HG03135 (cell line): ENCODE measurements at regions not wholly inside any gene's neighbourhood (a gene's known extent, or its start where the extent isn't known, plus 50 kb on each side); places are given as distances from the start of the nearest gene placed in this dataset.
"Not testable (repeated sequence)": the region's sequence is repeated elsewhere in the genome, so short reads cannot be mapped to it uniquely, and the experiment has no call there.

Source experiments
- ATAC-seq: cut with Tn5 transposase; IDR thresholded peaks from one replicate; pipeline ENCODE4 v1.9.1; 2021; ENCODE audit warnings: mild to moderate bottlenecking, moderate library complexity; ENCODE audit not compliant: unreplicated experiment

DNA sequence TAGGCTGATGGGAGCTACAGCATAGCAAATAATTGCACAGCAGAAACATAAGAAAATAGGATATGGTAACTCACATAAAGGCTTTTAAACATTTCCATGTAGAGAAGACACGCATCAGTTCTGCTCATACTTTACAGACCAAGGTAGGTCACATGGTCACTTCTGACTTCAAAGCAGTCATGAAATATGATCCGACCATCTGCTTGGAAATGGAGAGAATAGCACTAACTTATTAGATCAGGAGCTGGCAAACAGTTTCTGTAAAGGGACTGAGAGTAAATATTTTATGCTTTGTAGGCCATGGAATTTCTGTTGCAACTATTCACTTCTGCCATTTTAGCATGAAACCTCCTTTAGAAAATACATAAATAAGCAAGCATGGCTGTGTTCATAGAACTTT lies 936.6 kb upstream of the FANCL start:
- ATAC-seq: no peak

DNA sequence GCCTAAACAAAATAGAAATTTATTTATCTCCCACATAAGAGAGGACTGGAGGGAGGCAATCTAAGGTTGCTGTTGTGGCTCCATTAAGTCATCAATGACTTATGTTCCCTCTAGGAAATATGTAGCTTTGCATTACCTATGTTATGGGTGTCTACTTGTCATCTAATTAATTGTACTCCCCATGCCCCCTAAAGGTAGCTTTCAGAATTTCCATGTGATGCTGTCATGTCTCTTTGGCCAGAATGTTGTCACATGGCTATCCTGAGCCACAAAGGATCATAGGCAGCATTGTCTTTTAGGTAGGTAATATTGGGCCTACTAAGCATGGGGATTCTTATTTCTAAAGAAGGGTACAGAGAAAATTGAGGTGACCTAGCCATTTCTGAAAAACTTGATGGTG lies 935.6 kb upstream of the FANCL start:
- no peak for ATAC-seq

DNA sequence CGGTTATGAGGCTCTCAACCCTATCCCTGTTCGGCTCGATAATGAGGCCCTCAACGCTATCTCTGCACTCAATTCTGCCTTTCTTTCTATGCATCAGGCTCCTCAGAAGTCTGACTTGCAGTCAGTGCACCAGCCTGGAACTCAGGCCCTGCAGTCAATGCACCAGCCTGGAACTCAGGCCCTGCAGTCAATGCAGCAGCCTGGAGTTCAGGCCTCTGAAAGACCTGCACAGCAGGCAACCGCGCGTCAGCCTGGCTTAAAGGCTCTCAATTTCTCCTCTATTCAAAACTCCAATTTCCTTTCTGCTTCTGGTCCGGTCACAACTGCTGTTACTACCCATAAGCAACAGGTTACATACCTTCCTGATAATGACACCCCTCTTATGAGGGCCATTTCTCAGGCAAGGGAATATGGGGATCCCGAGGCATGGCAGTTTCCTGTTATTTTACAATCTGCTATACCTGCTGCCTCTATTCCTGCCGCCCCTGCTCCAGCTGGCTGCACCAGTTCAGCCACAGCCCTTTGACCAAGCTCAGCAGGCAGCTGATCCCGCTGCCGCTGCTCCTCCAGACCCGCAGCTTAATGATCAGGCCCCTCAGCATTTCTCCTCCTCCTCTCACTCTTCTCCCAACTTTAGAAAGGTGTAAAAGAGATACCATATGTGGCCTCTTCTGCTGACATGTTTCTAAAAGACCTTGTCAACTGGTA lies 933.6 kb upstream of the FANCL start:
- no peak for ATAC-seq

DNA sequence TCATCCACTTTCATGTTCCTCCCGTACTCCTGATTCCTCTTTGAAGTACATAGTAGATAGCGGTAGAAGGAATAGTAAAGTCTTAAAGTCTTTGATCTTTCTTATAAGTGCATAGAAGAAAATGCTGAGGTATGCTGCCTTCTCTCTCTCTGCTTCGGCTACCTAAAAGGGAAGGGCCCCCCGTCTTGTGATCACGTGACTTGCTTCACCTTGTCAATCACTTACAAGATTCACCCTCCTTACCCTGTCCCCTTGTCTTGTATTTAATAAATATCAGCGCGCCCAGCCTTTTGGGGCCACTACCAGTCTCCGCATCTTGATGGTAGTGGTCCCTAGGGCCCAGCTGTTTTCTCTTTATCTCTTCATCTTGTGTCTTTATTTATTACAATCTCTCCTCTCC lies 932.2 kb upstream of the FANCL start:
- ATAC-seq: no peak

DNA sequence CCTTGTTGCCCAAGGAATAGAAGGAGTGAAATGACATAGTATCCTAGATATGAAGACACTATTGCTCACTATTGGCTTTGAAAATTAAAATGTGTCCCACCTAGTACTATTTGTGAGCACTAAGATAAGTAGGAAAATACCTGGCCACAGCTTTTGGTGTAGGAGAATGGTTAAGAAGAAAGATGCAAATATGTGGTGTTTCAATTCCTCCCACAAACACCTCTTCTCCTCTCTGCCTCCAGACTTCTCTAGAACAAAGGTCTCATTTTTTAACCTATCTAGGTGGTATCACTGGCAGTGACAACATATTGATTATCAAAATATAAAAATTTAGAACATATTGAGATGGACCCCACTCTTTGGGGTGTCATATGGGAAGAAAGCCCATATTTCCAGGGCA lies 929.9 kb upstream of the FANCL start:
- no peak for ATAC-seq

DNA sequence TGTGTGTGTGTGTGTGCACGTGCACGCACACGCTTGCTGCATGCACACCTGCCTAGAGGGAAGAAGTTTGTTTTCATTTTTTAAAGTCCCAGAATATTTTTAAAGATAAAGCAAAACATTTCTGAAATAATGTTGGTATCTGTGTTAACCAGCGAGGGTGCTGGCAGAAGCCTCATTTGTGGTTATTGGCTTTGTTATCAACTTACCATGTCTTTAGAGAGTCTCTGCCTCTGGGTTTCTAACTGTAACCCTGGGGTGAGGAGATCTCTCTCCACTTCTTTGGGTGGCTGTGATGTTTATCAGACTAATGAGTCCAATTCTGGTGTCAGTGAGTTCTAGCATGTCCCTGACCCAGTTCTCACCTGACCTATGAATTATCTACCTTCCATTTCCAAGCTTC lies 927.6 kb upstream of the FANCL start:
- ATAC-seq: no peak

DNA sequence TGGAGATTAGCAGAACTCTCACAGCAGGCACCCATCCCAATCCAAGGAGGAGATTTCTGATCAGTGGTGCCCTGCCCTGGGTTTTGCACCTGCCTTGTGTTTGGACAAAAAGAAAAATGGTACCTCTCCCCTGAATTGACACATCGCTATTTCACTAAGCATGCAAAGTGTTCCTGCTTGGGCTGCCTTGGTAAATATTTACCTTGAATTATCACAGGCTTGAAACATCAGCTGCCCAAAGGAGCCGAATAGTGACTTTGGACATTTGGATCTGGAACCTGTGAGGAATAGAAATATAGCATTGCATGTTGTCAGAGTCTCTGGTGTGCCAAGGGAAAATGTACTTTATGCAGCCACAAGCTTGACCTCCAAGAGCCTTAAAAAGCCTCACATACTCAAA lies 926.4 kb upstream of the FANCL start:
- no peak for ATAC-seq

DNA sequence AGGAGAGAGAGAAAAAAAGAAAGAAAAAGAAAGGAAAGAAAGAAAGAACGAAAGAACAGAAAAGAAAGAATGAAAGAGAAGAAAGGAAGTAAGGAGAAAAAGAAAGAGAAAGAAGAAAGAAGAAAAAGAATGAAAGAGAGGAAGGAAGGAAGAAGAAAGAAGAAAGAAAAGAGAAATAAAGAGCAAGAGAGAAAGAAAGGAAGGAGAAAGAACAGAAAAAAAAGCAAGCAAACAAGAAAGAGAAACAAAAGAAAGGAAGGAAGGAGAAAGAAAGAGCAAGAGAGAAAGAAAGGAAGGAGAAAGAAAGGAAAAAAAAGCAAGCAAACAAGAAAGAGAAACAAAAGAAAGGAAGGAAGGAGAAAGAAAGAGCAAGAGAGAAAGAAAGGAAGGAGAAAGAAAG lies 916.8 kb upstream of the FANCL start:
- ATAC-seq: not testable (repeated sequence)

DNA sequence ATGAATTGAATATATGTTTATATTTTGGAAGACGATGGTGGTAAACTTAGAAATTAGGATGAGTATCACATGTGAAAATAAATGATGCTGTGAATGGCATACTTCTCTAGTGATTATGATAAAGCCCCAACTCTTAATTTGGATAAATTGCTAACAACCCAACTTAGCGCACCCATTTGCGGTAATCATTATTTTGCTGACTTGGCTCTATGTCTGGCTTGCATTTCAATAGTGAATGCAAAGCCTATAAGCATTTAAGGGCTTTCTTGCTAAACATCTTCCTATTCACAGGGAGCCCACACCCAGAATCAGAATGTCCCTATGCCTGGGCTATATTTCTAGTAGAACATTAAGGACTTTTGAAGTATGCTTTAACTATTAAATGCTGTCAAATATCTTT lies 910.7 kb upstream of the FANCL start:
- no peak for ATAC-seq

DNA sequence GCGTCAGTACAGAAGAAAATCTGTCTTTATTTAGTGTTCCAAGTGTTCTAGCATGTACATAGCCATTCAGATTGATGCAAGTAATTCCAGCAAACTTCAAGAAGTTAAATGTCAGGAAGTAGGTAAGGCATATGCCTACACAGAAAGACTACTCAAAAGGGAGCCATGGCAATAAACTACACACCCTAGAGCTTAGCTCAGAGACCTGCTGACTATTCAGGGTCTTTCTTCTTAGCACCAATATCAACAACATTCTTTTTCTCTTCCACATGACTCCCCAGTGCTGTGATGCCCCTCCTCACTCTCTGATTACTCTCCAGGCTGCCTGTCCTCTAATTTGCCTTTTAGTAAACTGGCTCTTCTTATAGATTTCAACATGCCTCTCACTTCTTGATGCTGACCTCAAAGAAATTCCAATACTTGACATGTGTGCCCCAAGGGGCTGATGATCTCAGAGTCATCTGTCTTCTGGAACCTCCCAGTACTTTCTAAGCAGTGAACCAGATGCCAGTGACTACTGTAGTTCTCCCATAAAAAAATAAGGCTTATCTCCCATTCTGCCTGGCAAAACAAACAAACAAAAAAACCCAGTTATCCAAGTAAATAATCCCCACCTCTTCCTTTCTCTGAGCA lies 909.2 kb upstream of the FANCL start:
- no peak for ATAC-seq

DNA sequence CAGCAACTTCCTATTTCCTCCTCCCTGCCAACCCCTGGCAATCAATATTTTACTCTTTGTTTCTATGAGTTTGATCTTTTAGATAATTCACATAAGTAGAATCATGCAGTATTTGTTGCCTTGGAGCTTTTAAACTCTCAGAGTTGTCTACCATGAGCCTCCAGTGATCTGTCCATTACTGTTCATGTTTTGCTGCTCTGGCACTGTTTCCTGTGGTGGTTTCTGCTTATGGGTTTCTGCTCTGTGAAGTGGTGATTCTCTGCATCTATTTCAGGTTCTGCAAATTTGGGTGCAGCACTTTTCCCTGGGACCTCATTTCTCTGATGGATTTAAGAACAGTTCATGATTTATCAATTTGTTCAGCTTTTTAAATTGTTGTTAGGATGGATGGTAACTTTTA lies 908.1 kb upstream of the FANCL start:
- no peak for ATAC-seq

DNA sequence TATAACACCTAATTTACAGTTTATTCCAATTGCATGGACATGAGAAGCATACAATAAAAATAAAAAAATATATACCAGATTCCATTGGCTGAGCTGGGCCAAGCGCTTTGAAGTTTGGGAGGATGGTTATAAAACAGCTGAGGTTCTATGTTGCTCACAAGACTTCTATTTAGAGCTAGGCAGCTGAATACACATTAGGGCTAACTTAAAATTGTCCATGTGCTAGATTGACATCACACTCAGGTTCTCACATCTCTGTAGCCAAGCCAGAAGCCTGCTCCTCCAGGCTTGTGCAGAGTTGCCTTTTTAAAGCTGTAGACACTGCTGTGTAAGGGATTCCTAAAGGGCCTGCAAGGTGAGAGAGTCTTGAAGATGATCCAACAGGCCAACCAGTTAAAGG lies 871.1 kb upstream of the FANCL start:
- ATAC-seq: no peak

DNA sequence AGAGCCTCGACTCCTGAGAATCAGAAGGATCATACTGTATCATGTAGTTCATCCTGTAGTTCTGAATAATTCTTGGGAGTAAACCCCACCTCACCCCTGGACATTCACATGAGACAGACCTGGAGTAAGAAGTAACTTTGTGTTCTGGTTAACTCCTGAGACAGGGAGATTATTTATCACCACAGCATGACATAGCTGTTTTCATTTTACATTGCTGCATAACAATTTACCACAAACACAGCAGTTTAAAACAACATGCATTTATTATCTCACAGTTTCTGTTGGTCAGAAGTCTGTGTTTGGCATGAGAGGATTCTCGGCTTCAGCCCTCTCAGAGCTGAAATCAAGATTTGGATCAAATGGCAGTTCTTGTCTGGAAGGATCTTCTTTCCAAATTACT lies 855.8 kb upstream of the FANCL start:
- ATAC-seq: no peak

DNA sequence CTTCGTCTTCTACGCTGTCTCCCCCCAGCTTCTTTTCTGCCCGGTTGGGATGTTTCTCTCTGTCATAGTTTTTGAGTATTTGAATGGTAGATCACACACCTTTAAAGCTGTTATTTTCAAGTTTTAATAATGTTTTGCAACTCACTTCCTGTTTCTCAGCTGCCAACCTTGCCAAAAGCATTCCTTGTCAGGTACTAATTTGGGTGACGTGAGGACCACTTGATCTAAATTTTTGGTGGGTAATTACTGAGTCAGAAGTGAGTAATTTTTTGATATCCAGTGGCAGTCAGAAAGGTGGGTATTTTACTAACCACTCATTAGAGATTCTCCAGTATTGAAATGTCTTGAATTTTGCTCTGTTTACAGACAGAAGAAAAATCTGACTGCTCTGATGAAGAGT lies 852.4 kb upstream of the FANCL start:
- ATAC-seq: no peak

DNA sequence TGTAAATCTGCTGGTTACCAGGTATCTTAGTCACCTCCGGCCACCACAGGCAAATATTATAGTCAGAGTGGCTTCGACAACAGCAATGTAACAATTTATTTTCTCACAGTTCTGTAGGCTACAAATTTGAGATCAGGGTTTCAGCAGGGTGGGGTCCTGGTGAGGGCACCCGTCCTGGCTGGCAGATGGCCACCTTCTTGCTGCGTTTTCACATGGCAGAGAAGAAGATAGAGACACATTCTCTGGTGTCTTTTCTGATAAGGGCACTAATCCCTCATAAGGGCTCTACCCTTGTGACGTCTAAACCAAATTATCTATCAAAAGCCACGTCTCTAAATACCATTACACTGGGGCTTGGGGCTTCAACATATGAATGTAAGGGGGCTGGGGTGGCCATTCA lies 843.2 kb upstream of the FANCL start:
- no peak for ATAC-seq

DNA sequence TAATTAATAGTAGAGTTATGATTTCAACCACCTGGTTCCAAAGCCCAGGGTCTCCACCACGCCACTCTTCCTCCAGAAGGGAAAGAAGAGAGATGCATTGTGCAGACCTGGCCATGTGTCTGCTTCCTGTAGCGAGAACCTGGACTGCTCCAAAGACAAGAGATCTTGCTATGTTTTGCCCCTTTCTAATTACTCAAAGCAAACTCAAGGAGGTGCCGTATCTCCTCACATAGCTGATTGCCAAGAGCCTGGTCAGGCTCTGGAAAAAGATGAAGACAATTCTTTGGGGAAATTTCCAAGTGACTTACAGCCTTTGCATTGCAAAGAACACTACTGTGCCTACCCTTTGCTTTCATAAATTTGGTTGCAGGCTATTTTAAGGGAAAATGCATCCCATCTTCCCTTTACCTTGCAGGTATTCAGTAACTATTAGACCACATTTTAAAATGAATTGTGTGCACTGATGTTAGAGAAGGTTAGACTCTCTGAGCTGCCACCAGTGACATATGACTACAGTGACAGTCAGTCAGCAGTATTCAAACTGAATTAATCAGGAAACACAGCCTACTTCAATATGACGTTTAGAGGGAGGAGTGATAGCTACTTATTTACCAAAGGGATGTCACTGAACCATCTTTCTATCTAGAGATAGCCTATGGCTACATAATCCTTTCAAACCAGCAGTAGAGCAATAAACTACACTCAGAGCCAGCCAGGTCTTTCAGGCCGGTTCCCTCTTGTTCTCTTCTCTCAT lies 842.1 kb upstream of the FANCL start:
- ATAC-seq: no peak

DNA sequence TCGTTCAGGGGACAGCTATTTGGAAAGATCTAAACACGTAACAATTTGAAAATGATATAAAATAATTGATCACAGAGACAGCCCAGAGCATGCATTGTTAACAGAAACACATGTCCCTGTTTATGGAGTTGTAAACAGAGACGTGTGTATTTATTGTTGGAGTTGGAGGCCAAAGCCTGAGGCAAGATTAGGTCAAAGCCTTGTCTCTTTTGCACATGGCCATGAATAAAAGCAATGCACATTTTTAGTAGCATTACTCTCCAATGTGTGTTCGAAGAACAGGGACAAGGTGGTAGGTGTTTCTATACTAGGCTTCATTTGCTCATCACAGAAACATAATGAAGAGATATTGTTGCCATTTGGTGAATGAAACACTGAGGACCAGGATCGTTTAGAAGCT lies 841.5 kb upstream of the FANCL start:
- ATAC-seq: no peak

DNA sequence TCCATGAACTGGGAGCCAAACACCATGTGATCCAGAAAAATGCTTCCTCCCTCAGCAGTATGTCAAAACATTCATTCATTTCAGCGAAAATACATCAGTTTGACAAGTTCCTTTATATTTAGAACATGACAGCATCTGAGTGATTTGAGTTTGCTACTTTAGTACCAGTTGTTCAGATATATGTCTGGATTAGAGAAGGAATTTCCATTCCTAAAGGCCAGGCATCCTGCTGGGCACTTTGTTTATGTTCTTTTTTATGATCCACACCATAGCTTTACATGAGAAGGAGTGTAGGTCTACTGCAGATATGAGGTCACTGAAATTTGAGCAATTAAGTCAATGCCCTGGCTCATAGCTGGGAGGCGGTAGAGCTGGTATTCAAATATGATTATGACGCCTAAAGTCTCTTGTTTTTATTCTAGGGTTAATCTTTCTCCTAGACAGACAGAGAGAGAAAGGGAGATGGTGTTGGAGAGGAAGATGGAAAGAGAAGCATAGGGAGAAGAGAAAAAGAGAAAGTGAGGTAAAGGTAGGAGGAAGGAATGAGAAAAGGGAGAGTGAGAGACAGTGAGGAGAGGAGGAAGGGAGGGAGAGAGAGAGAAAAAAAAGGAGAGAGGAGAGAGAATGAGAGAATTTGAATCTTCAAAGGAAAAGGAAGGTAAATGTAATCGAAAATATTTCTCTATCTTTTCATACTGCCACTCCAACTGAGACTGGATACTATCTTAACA lies 839.5 kb upstream of the FANCL start:
- ATAC-seq: no peak

DNA sequence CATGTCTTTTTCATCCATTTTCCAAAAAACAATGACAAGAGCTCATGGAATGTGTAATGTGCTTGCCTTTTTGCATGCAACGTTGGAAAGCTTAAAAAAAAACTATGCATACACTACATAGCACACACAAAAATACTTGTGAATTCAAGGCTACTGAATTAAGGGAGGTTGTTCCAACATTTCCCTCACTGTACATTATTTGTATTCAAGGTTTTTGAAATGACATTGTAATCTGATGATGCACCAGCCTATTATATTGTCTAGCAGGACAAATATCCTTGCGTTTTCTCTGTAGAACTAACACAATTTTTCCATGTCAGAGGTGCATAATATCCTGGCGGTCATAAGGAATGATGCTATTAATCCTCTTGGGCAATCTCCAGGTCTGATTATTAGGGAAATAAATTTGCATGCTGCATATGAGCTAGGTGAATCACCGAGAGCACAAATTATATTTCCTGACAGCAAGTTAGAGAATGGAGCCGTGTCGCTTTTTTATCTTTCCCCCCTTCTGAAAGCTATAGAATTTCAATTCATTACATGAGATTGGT lies 836.9 kb upstream of the FANCL start:
- ATAC-seq: no peak

DNA sequence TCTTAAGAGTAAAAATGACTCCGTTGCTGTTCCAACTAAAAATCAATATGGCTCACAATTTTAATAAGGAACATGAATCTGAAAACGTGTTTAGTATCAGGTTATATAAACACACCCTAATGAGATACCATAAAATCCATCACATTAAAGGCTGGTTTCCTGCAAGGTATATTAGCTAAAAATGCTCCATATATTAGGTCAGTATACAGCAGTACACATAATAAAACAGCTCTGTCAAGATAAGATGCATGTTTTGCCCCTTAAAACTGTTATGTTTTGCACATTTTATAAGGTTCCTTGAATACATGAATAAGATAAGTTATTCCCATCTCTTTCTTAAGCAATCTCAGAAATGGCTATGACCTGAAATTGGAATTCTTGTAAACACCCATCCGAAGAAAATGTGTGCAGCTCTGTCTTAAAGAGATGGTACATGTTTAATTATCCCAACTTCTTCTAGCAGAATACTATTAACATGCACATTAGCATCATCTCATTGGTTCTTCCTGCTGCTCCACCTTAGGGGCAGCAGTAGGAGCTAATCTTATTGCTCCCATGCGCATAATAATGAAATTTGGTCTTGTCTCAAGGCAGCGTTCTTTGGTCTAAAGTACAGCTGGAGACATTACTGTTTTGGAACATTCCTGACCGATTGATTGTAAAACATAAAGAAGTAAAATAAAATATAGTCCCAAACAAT lies 836.1 kb upstream of the FANCL start:
- ATAC-seq: no peak
